ENCODE measurements at regions not wholly inside any gene's neighbourhood (a gene's known extent, or its start where the extent isn't known, plus 50 kb on each side); places are given as distances from the start of the nearest gene placed in this dataset.

- no peaks in the 10 kb centered on the region for H3K4me1 ChIP-seq (ENCODE audit: insufficient read depth, low read length, poor library complexity, severe bottlenecking)
- H3K4me2 ChIP-seq (ENCODE audit: low read depth, low read length, poor library complexity, severe bottlenecking): no peak overlapping the region
- H3K36me3 ChIP-seq (ENCODE audit: insufficient read depth, low read length): no peaks in the 10 kb centered on the region
- H2AFZ ChIP-seq (ENCODE audit: low read length): no peak overlapping the region
- H3K79me2 ChIP-seq (ENCODE audit: insufficient read depth, low read length): no peaks in the 10 kb centered on the region
- no peaks in the 10 kb centered on the region for H3K9me3 ChIP-seq (ENCODE audit: insufficient read depth, low read depth, low read length)
- no peaks in the 10 kb centered on the region for H3K27me3 ChIP-seq (ENCODE audit: insufficient read depth, low read length, poor library complexity, severe bottlenecking)
- no peaks in the 10 kb centered on the region for H3K9me2 ChIP-seq (replicated peaks; ENCODE audit: low read depth, low read length)
- no peak overlapping the region for H3K9ac ChIP-seq (ENCODE audit: low read depth, low read length, poor library complexity, severe bottlenecking)
- TF ChIP-seq CTCF (conservative IDR thresholded peaks at IDR 0.05; ENCODE audit: low read length): no peak
- no peak for TF ChIP-seq EZH2phosphoT487 (IDR thresholded peaks at IDR 0.05; ENCODE audit: borderline replicate concordance)
- H3K4me3 ChIP-seq (ENCODE audit: low read length, poor library complexity, severe bottlenecking): no peak overlapping the region
- no peaks in the 10 kb centered on the region for H3F3A ChIP-seq (ENCODE audit: low read depth)
- H4K20me1 ChIP-seq (ENCODE audit: insufficient read depth, low read length, poor library complexity, severe bottlenecking): no peaks in the 10 kb centered on the region
These were observed 197.1 kb downstream of the NSG2 start for GRCh38 chr5:174242573-174242972.

DNA sequence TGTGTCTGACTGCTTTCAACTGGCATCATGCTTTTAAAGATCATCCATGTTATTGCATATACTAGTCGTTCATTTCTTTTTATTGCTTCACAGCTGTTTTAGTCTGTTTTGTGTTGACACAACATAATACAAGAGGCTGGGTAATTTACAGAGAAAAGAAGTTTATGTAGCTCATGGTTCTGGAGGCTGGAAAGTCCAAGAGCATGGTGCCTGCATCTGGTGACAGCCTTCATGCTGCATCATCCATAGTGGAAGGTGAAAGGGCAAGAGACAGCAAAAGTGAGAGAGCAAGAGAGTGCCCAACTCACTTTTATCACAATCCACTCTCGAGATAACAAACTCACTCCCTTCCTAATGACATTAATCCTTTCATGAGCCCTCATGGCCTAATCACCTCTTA, 198.4 kb downstream of the NSG2 start:
- Histone ChIP-seq H3K27me3 (ENCODE audit: insufficient read depth, low read length, poor library complexity, severe bottlenecking) (no peaks in the 10 kb centered on the region), H3K4me2 (ENCODE audit: low read depth, low read length, poor library complexity, severe bottlenecking) (no peak overlapping the region), H2AFZ (ENCODE audit: low read length) (no peak overlapping the region), H3K4me1 (ENCODE audit: insufficient read depth, low read length, poor library complexity, severe bottlenecking) (no peaks in the 10 kb centered on the region), H3K9me3 (ENCODE audit: insufficient read depth, low read depth, low read length) (no peaks in the 10 kb centered on the region), H3K9me2 (replicated peaks; ENCODE audit: low read depth, low read length) (no peaks in the 10 kb centered on the region), H4K20me1 (ENCODE audit: insufficient read depth, low read length, poor library complexity, severe bottlenecking) (no peaks in the 10 kb centered on the region), H3K4me3 (ENCODE audit: low read length, poor library complexity, severe bottlenecking) (no peak overlapping the region), H3K9ac (ENCODE audit: low read depth, low read length, poor library complexity, severe bottlenecking) (no peak overlapping the region), H3K36me3 (ENCODE audit: insufficient read depth, low read length) (no peaks in the 10 kb centered on the region), H3K79me2 (ENCODE audit: insufficient read depth, low read length) (no peaks in the 10 kb centered on the region), H3F3A (ENCODE audit: low read depth) (no peaks in the 10 kb centered on the region)
- TF ChIP-seq CTCF (conservative IDR thresholded peaks at IDR 0.05; ENCODE audit: low read length) (no peak), EZH2phosphoT487 (IDR thresholded peaks at IDR 0.05; ENCODE audit: borderline replicate concordance) (no peak)

- Histone ChIP-seq H3K9me2 (replicated peaks; ENCODE audit: low read depth, low read length) (no peaks in the 10 kb centered on the region), H3F3A (ENCODE audit: low read depth) (no peaks in the 10 kb centered on the region), H3K4me3 (ENCODE audit: low read length, poor library complexity, severe bottlenecking) (no peak overlapping the region), H2AFZ (ENCODE audit: low read length) (no peak overlapping the region), H3K9ac (ENCODE audit: low read depth, low read length, poor library complexity, severe bottlenecking) (no peak overlapping the region), H3K27me3 (ENCODE audit: insufficient read depth, low read length, poor library complexity, severe bottlenecking) (no peaks in the 10 kb centered on the region), H3K4me2 (ENCODE audit: low read depth, low read length, poor library complexity, severe bottlenecking) (no peak overlapping the region), H3K4me1 (ENCODE audit: insufficient read depth, low read length, poor library complexity, severe bottlenecking) (no peaks in the 10 kb centered on the region), H3K9me3 (ENCODE audit: insufficient read depth, low read depth, low read length) (no peaks in the 10 kb centered on the region), H4K20me1 (ENCODE audit: insufficient read depth, low read length, poor library complexity, severe bottlenecking) (no peaks in the 10 kb centered on the region), H3K79me2 (ENCODE audit: insufficient read depth, low read length) (no peaks in the 10 kb centered on the region), H3K36me3 (ENCODE audit: insufficient read depth, low read length) (no peaks in the 10 kb centered on the region)
- TF ChIP-seq EZH2phosphoT487 (IDR thresholded peaks at IDR 0.05; ENCODE audit: borderline replicate concordance) (no peak), CTCF (conservative IDR thresholded peaks at IDR 0.05; ENCODE audit: low read length) (no peak)
These were observed 200.1 kb downstream of the NSG2 start for GRCh38 chr5:174245516-174246075.

Data from Loucy (cell line).